ENCODE measurements at regions not wholly inside any gene's neighbourhood (a gene's known extent, or its start where the extent isn't known, plus 50 kb on each side); places are given as distances from the start of the nearest gene placed in this dataset.
"Not testable (repeated sequence)": the region's sequence is repeated elsewhere in the genome, so short reads cannot be mapped to it uniquely, and the experiment has no call there.

- no peak for DNase-seq (ENCODE audit: low read depth in 2 of 2)
Measured at GRCh38 chr7:17086403-17086802, 204.6 kb upstream of the AGR3 start.

GRCh38 chr7:17090751-17091150 is 207.7 kb upstream of the AHR start:
- no peak for DNase-seq (ENCODE audit: low read depth in 2 of 2)

DNA sequence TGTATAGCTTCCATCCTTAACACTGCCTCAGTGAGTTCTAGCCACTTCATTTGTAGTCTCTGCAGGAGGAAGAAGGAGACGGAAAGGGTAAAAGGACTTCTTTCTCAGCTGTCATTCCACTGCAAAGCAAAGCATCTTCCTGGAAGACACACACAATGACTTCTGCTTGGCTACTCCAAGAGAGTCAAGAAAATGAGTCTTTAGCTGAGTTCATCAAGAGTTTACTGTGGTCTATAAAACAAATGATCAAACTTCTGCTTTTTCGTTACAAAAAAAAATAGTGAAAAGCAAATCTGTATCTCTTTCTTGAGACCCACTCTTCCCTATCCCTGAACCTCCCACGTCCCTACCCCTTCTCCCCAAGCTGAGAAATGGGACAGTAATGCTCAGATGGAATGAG is 205.0 kb upstream of the AHR start:
- no peak for DNase-seq (ENCODE audit: low read depth in 2 of 2)

DNA sequence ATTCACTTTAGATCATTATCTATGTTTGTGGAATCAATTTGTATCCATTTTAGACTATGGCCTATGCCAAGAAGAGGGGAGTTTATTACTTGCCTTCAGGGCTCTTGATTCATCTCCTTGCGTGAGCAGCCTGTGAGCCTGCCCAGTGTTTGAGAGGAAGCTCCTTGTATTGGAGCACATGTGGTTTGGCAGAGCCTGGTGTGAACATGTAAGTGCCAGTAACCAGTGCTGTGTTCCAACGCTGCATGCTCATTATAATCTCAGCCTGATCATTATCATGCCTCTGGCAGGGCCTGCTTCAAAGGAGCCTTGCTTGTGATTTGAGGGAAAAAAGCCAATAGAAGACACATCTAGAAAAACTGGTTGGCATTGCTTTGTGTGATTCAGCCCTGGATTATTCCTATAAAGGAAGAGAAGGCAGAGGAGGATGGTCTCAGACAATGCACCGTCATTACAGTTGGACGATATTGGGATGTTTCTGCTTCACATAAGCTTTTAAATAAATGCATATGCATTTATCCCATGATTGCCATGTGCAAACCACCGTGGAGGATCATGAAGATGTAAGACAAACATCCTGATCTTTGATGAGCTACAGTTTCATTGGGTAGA is 203.4 kb upstream of the AHR start:
- no peak for DNase-seq (ENCODE audit: low read depth in 2 of 2)

DNA sequence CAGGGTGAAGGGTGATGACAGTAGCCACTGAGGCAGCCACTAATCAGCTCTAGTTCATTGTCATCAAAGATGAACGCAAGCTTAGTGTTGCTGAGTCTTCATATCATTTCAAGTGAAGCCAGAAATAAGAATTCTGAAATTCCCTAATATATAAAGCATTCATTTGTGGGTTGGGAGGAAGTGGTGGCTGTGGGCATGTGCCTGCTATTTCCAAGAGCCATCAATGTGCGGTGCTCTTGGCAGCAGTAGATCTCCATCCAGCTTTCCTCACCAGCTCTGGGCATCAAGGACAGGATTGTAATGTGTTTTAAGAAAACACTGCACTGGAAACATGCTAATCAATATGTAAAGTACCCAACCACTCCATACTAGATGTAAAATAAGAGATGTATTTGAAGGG is 202.5 kb upstream of the AHR start:
- DNase-seq (ENCODE audit: low read depth in 2 of 2), result no peak

DNA sequence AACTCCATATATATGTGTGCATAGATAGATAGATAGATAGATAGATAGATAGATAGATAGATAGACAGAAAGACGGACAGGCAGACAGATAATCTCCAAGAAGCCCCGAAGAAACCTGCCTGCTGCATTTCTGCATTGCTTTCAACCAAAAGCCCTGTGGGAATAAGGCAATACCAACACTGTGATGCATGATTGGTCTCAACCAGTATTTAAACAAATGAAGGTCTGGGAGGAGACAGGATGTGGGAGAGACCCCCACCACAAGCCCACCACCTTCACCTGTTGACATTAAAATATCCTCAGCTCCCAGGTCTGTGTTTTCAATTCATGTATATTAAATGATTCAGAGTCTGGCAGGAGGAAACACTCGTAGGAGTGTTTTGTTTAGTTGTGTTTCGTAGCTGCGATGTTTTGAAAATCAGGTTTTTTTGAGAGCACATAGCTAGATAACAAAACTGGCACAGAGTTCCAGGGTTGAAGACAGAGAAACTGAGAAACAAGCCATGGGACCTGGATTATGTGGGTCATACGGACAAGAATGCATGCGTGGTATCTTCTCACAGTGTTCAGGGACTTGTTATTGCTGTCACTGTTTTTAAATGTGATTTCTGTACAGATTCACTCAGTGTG is 200.7 kb upstream of the AHR start:
- no peak for DNase-seq (ENCODE audit: low read depth in 2 of 2)

- no peak for DNase-seq (ENCODE audit: low read depth in 2 of 2)
Measured at GRCh38 chr7:17098515-17098914, 199.9 kb upstream of the AHR start.

- no peak for DNase-seq (ENCODE audit: low read depth in 2 of 2)
Measured at GRCh38 chr7:17099083-17099973, 199.1 kb upstream of the AHR start.

- DNase-seq (ENCODE audit: low read depth in 2 of 2), result not testable (repeated sequence)
Measured at GRCh38 chr7:17099974-17100509, 198.4 kb upstream of the AHR start.

DNA sequence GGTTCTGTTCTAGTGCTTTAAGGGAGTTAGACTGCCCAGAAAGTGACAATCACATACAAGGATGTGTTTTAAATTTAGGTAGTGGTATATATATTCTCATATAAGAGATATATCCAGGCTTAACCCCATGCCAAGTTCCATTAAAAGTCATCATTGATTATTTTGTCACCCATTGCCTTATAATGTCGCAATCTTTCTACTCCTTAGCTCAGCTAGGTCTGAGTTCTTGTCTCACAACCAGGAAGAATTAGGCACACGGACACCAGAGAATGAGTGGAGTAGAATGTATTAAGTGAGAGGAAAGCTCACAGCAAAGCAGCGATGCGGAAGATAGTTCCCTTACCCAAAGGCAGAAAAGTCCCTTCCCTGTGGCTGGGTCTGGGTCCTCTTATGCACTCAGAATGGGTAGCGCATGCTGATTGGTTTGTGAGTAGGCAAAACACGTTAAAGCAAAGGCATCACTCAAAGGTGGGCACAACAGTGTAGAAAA is 197.2 kb upstream of the AHR start:
- no peak for DNase-seq (ENCODE audit: low read depth in 2 of 2)

DNA sequence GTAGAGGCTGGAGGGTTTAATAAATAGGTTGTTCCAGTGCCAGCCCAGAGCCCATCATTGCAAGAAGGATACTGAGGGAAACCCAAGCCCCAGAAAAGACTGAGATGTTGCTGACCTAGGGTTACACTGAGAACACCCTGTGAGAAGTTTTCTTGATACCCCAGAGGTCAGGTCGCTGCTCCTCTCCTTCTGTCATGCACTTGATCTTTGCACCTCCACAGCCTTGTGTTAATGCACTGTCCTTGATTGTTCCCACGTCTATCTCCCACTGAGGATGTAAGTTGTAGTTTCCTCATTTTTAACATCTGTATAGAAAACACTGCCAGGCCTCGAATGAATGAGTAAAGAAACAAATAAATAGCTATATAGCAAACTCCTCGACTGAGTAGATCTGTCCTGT is 195.3 kb upstream of the AHR start:
- no peak for DNase-seq (ENCODE audit: low read depth in 2 of 2)

DNA sequence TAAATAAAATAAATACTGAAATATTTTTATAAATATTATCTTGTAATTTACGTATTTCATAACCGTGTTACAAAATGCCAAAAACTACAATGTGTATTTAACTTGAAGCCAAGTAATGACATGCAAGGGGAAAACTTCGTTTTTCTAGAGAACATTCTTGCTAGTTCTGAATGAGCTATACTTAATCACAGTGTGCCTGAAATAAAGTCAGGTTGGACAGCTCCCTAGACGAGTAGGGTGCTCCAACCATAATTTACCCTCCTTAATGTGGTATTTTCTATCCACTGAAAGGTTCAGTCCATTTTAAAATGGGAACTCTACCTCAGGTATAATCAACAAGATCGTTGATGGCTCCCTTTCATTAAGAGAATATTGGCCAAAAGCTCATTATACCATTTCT is 194.5 kb upstream of the AHR start:
- no peak for DNase-seq (ENCODE audit: low read depth in 2 of 2)

DNA sequence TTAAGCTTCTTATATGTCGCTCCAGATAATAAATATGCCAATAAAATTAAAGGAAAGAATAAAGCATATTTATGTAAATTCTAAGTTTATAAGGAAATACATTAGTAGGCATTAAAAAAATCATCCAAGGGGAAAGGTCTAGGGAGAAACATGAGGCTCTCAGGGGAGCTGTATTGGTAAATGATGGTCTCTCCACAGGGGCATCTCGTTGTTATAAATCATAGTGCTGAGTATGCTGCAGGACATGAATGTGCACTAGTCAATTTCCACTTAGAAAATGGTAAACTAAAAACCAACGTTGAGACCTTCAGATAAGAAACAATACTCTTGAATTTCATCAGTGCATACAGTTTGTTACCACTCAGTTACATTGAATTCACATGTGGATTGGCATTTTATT is 194.0 kb upstream of the AHR start:
- DNase-seq (ENCODE audit: low read depth in 2 of 2), result no peak

DNA sequence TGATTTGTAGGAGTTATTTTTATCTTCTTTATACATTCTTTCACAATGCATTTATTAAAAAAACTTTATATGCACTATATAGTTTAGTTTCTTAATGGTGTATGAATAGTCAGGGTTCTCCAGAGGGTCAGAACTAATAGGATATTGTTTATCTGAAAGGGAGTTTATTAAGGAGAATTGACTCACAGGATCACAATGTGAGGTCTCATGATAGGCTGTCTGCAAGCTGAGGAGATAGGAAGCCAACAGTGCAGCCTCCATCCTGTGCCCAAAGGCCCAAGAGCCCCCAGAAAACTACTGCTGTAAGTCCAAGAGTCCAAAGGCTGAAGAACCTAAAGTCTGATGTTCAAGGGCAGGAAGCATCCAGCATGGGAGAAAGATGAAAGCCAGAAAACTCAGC is 192.8 kb upstream of the AHR start:
- DNase-seq (ENCODE audit: low read depth in 2 of 2), result no peak

DNA sequence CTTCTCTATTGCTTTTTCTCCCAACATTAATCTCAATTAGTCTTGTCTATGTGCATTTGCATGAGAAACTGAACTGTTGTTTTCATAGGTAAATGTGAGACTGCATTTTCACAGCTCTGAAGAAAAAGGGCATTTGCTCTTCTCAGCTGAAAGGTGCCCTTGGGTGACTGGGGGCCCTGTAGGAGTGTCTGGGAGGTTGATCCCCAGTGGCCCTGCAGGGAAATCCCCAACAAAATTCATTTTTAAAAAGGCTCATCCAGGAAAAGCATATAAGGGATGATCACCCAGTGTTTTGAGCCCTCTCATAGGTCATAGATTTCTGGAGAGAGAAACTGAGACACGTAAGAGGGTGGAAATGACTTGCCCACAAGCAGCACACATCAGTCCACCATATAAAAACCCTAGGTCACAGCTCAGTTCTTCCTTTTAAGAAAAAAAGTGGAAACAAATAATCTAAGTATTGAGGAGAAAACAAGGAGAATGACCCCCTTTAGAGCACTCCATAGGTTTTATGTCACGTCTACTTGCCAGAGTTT is 190.3 kb upstream of the AHR start:
- no peak for DNase-seq (ENCODE audit: low read depth in 2 of 2)

DNA sequence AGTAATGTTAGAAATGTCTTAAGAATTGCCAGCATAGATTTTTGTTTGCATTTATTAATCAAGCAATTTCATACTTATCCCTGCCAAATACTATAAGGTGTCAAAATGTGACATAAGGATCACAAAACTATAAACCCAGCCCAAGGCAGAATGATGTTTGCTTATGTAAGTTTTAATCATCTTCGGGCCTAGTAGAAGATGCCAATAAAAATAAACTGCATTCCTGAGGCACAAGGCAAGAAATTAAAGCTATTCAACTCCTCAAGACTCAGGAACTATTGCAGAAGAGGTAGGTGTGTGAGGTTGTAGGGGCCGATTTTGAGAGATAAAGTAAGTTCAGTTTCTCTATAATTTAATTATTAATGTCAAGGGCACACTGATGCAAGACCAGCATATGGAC is 189.4 kb upstream of the AHR start:
- DNase-seq (ENCODE audit: low read depth in 2 of 2), result no peak

DNA sequence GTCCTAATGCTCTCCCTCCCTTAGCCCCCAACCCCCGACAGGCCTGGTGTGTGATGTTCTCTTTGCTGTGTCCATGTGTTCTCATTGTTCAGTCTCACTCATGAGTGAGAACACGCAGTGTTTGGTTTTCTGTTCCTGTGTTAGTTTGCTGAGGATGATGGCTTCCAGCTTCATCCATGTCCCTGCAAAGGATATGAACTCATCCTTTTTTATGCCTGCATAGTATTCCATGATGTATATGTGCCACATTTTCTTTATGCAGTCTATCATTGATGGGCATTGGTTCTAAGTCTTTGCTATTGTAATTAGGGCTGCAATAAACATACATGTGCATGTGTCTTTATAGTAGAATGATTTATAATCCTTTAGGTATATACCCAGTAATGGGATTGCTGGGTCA is 184.7 kb upstream of the AHR start:
- not testable (repeated sequence) for DNase-seq (ENCODE audit: low read depth in 2 of 2)

DNA sequence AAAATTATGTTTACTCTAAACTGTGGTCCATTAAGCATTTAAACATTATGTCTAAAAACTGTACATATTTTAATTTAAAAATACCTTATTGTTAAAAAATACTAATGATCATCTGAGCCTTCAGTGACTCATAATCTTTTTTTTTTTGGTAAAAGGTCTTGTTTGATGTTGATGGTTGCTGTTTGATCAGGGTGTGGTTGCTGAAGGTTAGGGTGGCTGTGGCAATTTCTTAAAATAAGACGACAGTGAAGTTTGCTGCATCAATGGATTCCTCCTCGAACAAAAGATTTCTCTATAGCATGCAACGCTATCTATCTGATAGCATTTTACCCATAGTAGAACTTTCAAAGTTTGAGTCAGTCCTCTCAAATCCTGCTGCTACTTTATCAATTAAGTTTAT is 180.0 kb upstream of the AHR start:
- DNase-seq (ENCODE audit: low read depth in 2 of 2), result no peak

DNA sequence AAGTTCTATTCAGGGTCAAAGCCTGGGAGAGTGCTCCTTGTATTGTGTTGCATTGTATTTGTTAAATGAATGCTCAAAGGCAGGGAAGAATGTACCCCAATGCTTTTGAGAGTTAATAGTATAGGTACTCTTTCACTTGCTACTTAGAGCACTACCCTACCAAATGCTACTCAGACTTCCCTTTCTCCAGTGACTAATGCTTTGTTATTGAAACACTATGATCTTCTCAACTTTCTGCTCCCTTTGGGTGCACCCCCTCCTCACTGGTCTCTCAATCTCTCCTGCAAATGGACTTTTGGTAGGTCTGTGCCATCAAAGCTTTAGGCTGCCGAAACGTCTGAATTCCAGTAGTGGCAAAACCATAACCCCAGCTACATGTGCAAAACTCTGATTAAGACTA is 177.7 kb upstream of the AHR start:
- no peak for DNase-seq (ENCODE audit: low read depth in 2 of 2)

GRCh38 chr7:17121671-17122070 is 176.8 kb upstream of the AHR start:
- no peak for DNase-seq (ENCODE audit: low read depth in 2 of 2)

- no peak for DNase-seq (ENCODE audit: low read depth in 2 of 2)
Measured at GRCh38 chr7:17123020-17123419, 175.4 kb upstream of the AHR start.
